ENCODE measurements at regions not wholly inside any gene's neighbourhood (a gene's known extent, or its start where the extent isn't known, plus 50 kb on each side); places are given as distances from the start of the nearest gene placed in this dataset.

DNA sequence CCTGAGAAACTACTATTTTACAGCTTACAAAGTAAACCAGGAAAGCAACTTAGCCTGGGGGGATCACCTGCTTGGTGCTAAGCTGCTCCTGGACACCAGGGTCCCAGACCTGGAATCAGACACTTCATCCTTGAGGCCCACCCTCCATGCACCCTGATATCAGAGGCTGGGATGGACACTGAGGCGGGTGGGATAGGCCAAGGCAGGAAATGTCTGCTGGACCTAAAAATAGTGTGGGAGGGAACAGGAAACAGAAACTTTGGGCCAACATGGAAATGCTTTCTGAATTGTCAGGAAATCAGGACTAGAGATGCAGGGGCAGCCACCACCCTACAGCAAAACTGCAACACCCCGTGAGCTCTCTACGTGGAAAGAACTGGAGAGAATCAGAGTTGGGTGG, 101.5 kb upstream of the PODXL start:
- peak in 1 of 2 donors; percentile 40 for DNase-seq
- no peak overlapping the region for H3K27ac ChIP-seq
- intact Hi-C loops (cut with DNase I; ENCODE audit: low total_unique reads) = no loop called here

GRCh38 chr7:131656980-131657723, 100.7 kb upstream of the PODXL start:
- Histone ChIP-seq H3K27me3 (peaks cover 0 to 6% of the 10 kb centered on the region in 2 donors), H3K4me1 (no peaks in the 10 kb centered on the region), H3K36me3 (no peaks in the 10 kb centered on the region), H3K27ac (no peak overlapping the region), H3K4me3 (no peak overlapping the region), H3K9me3 (no peaks in the 10 kb centered on the region)
- intact Hi-C loops (cut with DNase I; ENCODE audit: low total_unique reads) = no loop called here
- peak in 1 of 2 donors; percentile 7 for DNase-seq
- TF ChIP-seq, protein P1, sequence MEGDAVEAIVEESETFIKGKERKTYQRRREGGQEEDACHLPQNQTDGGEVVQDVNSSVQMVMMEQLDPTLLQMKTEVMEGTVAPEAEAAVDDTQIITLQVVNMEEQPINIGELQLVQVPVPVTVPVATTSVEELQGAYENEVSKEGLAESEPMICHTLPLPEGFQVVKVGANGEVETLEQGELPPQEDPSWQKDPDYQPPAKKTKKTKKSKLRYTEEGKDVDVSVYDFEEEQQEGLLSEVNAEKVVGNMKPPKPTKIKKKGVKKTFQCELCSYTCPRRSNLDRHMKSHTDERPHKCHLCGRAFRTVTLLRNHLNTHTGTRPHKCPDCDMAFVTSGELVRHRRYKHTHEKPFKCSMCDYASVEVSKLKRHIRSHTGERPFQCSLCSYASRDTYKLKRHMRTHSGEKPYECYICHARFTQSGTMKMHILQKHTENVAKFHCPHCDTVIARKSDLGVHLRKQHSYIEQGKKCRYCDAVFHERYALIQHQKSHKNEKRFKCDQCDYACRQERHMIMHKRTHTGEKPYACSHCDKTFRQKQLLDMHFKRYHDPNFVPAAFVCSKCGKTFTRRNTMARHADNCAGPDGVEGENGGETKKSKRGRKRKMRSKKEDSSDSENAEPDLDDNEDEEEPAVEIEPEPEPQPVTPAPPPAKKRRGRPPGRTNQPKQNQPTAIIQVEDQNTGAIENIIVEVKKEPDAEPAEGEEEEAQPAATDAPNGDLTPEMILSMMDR (IDR thresholded peaks at IDR 0.05) = no peak

More for the DNA sequence above, 101.5 kb upstream of the PODXL start:
- Histone ChIP-seq H3K36me3 (no peaks in the 10 kb centered on the region), H3K4me1 (no peaks in the 10 kb centered on the region), H3K4me3 (no peak overlapping the region), H3K9me3 (no peaks in the 10 kb centered on the region), H3K27me3 (peaks cover 0 to 6% of the 10 kb centered on the region in 2 donors)
- TF ChIP-seq, protein P1 (IDR thresholded peaks at IDR 0.05) = no peak

DNA sequence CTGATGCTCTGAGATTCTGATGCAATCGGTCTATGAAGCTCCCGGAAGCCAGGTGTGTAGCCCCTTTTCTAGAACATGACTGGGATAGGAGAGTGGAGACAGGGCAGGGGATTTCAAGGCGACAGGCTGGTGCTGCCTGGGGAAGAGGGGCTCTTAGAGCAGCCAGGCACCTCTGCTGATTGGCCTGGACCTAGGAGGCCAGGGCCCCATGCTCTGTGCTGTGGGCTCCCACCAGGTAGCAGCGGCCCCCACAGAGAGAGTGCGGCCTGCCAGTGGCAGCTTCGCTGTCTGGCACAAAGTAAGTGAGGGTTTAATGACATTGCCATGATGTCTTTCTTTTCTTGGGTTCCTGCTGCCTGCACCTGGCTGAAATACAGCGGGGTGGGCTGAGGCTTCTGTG, 99.4 kb upstream of the PODXL start:
- no peak overlapping the region for H3K4me3 ChIP-seq
- H3K4me1 ChIP-seq = no peaks in the 10 kb centered on the region
- no peaks in the 10 kb centered on the region for H3K9me3 ChIP-seq
- TF ChIP-seq, protein P1 (IDR thresholded peaks at IDR 0.05) = no peak
- H3K27me3 ChIP-seq = peaks cover 0 to 6% of the 10 kb centered on the region in 2 donors
- H3K36me3 ChIP-seq = no peaks in the 10 kb centered on the region
- no peak for DNase-seq
- H3K27ac ChIP-seq = no peak overlapping the region
- intact Hi-C loops (cut with DNase I; ENCODE audit: low total_unique reads) = no loop called here

DNA sequence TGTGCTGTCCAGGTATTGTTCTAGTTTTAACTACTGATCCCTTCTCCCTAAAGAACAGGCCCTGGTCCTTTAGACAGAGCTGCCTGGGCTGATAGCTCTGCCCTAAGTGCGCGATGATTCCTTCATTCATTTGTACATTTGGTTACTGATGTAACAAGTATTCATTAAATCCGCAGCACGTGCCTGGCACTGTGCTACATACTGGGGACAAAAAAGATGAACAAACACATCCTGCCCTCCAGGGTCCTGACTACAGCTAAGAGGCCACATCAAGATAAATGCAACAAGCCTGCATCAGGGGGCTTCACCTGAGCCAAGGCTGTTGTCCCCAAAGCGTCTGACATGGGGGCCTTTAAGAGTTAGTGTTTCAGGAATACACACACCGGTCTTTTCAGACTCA, 99.0 kb upstream of the PODXL start:
- TF ChIP-seq, protein P1 (IDR thresholded peaks at IDR 0.05) = no peak
- no peaks in the 10 kb centered on the region for H3K9me3 ChIP-seq
- intact Hi-C loops (cut with DNase I; ENCODE audit: low total_unique reads) = no loop called here

GRCh38 chr7:131654668-131655326, 98.4 kb upstream of the PODXL start:
- Histone ChIP-seq H3K9me3 (no peaks in the 10 kb centered on the region), H3K27ac (no peak overlapping the region), H3K4me1 (no peaks in the 10 kb centered on the region), H3K4me3 (no peak overlapping the region), H3K27me3 (peaks cover 0 to 6% of the 10 kb centered on the region in 2 donors), H3K36me3 (no peaks in the 10 kb centered on the region)
- intact Hi-C loops (cut with DNase I; ENCODE audit: low total_unique reads) = loop anchor here (1.0 kb wide), 1 partner anchor 146 kb away; no protein-coding TSS in a partner anchor
- DNase-seq = peak; percentile 86 to 87
- TF ChIP-seq, protein P1 (IDR thresholded peaks at IDR 0.05) = peak; percentile 93 to 94

More for the DNA sequence above, 99.0 kb upstream of the PODXL start:
- Histone ChIP-seq H3K27ac (no peak overlapping the region), H3K36me3 (no peaks in the 10 kb centered on the region), H3K27me3 (peaks cover 0 to 6% of the 10 kb centered on the region in 2 donors), H3K4me1 (no peaks in the 10 kb centered on the region), H3K4me3 (no peak overlapping the region)
- peak in 1 of 2 donors; percentile 24 for DNase-seq
